ENCODE measurements at regions not wholly inside any gene's neighbourhood (a gene's known extent, or its start where the extent isn't known, plus 50 kb on each side); places are given as distances from the start of the nearest gene placed in this dataset.

DNA sequence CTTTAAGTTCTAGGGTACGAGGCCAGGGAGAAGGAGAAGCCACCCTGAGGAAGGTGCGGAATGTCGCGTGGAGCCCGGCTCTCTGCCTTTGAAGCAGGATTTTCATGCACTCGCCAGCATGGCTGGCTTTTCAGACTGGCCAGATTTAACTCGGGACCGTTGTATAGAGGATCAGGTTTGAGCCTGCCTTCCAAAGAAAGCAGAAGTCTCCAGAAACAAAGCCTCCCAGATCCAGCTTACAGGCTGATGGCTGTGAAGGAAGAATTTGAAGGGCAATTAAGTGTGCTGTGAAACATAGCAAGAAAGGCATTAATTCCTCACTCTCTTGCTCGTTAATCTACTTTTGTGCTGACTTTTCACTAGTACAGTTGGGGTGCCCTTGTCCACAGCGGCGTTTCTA lies 140.2 kb downstream of the SOX1 start:
- no peak for TF ChIP-seq POLR2A (IDR thresholded peaks at IDR 0.05)
- TF ChIP-seq, protein P1, sequence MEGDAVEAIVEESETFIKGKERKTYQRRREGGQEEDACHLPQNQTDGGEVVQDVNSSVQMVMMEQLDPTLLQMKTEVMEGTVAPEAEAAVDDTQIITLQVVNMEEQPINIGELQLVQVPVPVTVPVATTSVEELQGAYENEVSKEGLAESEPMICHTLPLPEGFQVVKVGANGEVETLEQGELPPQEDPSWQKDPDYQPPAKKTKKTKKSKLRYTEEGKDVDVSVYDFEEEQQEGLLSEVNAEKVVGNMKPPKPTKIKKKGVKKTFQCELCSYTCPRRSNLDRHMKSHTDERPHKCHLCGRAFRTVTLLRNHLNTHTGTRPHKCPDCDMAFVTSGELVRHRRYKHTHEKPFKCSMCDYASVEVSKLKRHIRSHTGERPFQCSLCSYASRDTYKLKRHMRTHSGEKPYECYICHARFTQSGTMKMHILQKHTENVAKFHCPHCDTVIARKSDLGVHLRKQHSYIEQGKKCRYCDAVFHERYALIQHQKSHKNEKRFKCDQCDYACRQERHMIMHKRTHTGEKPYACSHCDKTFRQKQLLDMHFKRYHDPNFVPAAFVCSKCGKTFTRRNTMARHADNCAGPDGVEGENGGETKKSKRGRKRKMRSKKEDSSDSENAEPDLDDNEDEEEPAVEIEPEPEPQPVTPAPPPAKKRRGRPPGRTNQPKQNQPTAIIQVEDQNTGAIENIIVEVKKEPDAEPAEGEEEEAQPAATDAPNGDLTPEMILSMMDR (IDR thresholded peaks at IDR 0.05): no peak
